NCI-H774 (cell line): ENCODE measurements at regions not wholly inside any gene's neighbourhood (a gene's known extent, or its start where the extent isn't known, plus 50 kb on each side); places are given as distances from the start of the nearest gene placed in this dataset.
A peak's percentile ranks its signal among the peaks of the same experiment; 100 is the strongest.
"Not testable (repeated sequence)": the region's sequence is repeated elsewhere in the genome, so short reads cannot be mapped to it uniquely, and the experiment has no call there.

Experiments used
- DNase-seq: peaks from one replicate; lab custom pipeline; 2025; lab: John Stamatoyannopoulos, UW

DNA sequence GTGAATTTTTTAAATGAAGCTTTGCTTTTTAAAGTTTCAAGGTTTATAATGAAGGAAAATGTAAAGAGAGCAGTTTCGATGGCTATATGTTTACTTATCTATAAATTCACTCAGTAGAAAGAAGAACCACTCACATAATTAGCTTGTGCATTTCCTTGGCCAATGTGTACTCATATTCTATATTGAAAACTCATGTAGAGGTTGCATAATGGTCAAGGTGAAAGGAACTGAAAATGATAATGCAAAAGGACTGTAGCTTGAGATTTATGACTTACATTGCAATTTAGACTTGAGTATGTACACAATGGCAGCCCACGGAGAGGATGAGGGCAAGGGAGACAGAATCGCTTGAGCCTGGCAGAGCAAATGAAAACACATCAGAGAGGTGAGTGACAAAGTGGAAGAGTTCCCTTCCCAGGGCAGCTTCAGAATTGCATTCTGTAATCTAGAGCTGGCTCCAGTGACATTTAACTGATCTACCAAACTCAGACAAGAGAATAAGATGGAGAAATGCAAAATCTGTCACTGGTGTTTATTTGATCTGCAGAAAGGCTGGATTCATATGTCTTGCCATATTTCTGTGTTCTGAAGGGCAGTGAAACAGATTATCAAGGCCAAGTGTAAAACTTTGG, 191.8 kb downstream of the TMEM200A start:
- DNase-seq = peak; percentile 41

DNA sequence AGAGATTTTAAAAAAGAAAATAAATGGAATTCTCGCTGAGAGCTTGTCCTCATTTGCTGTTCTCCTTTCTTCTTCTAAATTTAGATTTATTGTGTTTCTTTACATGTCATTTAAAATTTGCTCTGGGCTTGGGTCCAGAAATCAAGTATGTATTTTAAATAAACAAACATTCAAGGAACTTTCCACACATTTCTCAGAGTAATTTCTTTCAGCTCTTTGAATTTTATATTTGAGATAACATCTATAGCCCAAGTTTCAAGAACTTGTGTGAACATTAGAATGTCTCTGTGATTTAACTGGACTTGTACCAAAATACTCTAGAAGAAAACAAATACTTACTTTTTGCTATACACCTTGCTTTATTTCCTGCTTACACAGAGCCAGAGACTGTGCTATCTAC, 192.3 kb downstream of the TMEM200A start:
- DNase-seq = no peak

DNA sequence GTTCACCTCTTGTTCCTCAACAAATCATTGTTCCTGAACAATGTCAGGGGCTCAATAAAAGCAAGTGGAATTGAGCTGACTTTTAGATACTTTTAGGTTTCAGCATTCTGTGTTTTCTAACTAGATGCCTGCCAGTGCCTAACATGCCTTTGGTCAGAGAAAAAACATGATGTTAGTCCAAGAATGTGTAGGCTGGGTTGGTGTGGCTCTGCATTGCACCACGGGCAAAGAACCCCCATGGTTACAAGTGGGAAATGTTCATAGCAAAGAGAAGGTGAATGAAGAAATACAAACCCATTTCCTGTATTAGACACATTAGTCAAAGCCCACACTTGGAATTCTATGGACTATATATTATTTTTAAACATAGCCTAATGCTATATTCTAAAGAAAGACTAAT, 193.3 kb downstream of the TMEM200A start:
- no peak for DNase-seq

DNA sequence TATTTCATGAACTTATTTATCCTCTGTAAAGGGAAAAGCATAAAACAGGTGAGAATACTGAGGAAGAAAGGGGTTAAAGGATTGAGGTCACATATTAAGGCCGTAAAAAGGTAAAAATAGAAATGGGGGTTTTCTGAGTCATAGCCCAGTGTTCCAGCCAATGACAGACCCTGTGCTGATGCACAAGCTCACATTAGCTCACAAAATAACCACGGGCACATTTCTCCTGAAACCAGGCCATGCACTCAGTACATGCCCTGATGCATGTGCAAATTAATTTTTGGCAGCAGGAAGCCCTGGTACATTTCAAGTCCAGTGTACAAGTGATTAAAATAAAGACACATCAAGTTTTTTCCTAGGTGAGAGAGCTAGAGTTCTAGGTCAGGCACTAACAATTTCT, 194.4 kb downstream of the TMEM200A start:
- DNase-seq = no peak

DNA sequence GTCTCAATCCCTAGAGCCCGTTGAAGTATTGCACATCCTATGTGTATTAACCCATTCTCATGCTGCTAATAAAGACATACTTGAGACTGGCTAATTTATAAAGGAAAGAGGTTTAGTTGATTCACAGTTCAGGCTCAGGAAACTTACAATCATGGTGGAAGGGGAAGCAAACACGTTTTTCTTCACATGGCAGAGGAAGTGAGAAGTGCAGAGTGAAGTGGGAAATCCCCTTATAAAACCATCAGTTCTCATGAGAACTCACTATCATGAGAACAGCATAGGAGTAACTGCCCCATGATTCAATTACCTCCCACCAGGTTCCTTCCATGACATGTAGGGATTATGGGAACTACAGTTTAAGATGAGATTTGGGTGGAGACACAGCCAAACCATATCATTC, 195.3 kb downstream of the TMEM200A start:
- not testable (repeated sequence) for DNase-seq

DNA sequence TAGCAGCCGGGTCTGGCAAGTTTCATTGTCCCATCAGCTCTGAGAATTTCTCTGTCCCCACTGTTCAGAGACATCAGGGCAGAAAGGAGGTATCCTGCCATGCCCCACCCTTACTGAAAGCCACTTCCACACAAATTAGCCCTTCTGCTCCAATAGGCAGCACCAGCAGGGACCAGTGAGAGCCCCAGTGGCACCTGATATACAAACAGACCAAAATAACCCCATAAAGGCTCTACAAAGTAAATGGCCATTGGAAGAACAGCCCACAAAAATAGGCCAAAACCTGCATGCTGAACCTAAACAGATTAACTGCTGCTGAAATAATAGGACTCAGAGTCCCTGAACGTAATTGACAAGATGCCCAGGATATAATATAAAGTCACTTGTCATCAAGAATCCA, 199.9 kb downstream of the TMEM200A start:
- no peak for DNase-seq

DNA sequence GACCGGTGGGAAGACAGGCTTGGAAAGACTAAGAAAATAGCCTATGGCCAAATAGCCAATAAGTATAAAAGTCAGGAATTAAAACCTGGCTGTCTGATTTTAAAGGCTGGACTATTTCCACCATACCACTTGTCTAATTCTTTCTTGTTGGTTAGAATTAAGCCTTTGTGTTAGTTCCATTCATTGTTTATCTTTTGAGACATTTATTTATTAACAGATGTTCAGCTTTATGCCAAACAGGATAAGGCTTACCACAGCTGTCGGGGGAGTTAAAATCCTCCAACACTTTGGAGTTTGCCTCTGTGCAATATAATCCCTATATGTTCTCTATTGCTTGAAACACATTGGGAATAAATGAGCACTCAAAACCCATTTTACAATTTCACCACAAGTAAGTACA, 208.3 kb downstream of the TMEM200A start:
- no peak for DNase-seq

DNA sequence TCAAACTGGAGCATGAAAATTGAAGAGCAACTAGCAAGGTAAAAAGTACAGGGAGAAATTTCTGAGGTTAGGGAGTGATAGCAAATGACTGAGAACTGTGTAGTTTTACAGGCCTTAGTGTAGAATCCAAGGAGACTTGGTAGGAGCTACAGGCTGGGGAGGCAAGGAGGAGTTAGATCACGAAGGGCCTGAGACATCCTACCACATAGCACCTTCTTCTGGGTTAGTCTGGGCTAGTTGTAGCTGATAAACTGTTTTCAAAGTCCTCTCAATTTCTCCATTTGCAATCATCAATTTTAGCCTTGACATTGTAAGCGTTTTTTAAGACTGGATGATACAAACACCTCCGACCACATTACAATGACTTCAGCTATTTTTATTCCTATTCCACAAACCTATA, 209.7 kb downstream of the TMEM200A start:
- DNase-seq = no peak

DNA sequence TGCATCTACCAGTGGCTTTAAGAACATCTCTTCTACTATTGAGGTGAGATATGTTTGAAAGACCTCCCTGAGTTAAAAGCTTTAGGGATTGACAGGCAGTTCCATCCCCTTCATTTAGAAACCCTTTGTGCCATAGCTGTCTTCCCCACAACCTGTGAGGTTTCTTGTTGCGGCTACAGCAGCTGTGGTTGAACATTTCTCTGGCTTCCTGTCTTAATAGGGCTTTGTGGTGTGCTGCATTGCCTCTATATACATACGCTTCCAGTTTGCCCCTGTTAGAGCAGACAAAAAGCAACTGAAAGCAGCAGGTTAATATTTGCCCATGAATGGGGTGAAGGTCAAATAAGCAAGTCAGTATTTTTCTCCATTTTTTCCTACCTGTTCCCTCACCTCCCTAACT, 210.2 kb downstream of the TMEM200A start:
- no peak for DNase-seq

DNA sequence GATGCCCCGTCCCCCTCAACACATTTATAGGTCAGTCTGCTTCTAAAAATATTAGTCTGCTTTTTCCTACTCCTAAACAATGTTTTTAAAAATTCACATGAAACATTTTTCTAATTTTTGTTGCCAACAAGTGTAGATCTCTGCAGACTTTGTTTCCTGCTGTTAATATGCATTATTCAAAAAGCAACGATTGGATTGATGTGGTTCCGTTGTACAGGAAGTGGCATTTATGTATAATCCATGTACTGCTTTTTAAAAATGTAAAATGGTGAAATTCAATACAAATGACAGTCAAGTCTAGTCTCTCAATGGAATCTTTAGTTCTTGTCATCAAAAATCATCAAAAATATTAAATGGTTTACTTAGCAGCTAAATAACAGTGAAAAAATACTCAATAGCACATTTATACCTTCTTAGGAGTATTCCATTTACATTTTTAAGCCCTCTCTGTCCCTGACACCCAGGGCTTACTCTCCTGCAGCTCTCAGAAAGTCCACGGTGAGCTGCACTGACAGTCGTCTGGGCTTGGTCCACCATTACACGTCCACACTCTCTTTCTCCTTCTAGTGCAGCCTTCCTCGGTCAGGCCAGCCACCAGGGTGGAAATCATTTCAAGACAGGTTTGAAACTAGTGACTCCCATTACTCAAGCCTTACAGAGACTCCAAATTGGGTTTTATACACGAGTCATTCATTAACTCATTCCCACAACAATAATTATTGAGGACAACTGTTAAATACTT, 211.5 kb downstream of the TMEM200A start:
- DNase-seq = no peak

DNA sequence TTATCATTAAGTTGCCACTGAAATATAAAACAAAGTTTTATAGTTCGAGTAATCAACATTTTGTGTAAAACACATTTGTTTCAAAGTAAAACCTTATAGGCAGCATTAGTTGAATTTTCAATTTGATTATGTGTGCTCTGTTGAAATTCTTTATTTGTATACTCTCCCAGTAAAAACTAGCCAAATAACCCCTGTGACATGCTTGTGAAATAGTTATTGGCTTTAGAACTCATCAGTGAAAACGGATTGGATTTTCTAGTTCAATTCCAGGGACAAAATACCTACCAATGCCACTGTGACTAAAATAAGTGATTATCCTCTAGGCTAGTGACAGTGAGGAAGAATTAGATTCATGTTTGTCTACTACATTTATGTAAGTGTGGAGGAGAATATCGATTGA, 212.9 kb downstream of the TMEM200A start:
- DNase-seq = no peak

DNA sequence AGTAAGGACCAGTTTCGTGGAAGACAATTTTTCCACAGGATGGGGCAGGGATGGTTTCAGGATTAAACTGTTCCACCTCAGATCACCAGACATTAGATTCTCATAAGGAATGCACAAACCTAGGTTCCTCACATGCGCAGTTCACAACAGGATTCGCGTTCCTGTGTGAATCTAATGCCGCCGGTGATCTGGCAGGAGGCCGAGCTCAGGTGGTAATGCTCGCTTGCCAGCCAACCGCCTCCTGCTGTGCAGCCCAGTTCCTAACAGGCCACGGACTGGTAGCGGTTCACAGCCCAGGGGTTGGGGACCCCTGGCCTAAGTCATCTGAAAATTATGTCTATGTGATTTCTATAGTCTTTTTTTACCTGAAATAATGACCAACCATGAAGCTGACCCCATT, 217.5 kb downstream of the TMEM200A start:
- DNase-seq = peak; percentile 24

DNA sequence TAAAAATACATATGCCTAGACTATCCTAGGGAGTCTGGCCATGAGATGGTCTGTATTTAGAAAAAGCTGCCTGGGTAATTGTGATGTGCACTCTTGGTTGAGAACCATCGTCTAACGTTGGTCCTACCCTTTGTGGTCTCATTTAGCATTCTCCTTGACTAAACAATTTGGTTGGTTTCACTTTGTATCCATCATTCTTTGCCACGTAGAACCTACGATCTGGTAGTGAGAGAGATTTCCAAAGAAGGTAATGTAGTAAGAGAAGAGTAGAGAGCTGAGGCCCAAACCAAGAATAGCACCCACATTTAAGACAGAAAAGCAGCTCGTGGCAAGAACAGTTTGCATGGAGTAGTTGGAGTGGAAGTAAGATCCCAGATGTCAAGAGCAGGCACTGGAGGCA, 219.8 kb downstream of the TMEM200A start:
- no peak for DNase-seq

DNA sequence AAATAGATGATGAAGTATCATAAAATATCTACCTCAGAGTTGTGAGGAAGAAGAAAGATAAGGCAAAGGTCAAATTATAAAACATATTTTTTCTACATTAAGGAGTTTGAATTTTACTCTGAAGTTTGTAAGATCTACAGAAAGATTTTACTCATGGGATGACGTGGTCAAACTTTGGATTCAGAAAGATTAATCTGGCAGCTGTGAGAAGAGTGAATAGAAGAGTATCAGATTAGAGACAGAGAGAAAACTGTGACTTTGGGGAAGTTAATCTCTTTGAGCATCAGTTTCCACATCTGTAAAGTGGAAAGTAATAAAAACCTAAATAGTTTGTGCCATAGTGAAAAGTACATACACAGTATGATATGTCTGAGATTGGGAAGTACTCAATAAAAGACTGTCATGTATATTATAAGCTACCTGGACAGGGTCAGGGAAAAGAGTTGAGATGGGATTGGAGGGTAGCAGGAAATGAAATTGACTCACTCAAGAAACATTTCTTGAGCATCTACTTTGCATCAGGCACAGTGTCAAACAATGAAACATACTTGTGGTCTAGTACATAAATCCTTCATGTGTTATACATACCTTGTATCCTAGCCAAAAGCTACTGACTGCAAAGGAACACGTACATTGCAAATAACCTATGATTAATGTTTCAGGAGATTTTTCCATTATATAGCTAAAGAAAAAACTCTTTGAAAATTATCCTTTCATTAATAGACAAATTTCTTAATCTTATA, 222.1 kb downstream of the TMEM200A start:
- no peak for DNase-seq

DNA sequence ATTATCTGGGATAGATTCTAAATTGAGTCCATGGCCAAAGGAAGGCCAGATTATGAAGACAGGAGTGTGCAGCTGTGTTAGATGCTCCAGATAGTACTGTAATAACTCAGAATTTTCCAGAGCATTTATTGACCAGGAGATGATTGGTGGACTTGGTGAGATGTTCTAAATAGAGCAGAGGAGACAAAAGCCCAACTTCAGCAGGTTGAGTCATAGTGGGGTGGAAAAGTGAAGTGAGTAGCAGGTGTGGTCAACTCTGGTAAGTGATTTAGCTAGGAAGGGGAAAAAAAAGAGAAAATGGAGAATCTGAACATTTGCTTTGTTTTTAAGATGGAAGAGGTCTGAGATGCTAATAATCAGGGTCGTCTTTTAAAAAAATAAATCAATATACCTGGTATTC, 227.4 kb downstream of the TMEM200A start:
- no peak for DNase-seq

DNA sequence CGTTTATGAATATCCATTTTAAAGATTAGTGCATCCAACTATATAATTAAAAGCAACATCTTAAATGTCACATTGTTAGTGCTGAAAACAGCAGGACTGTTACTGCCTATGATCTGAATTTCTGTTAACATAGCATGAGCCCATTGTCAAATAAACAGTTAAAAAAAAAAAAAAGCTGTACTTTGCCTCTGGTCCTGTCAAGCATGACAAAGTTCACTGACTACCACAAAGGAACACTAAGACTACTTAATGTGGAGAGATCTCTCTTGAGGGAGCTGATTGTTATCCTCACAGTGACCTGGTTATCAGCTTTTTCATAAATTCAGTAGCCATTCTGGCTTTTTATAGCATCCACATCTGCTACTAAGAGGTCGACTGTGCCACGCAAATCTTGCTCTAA, 228.1 kb downstream of the TMEM200A start:
- no peak for DNase-seq

DNA sequence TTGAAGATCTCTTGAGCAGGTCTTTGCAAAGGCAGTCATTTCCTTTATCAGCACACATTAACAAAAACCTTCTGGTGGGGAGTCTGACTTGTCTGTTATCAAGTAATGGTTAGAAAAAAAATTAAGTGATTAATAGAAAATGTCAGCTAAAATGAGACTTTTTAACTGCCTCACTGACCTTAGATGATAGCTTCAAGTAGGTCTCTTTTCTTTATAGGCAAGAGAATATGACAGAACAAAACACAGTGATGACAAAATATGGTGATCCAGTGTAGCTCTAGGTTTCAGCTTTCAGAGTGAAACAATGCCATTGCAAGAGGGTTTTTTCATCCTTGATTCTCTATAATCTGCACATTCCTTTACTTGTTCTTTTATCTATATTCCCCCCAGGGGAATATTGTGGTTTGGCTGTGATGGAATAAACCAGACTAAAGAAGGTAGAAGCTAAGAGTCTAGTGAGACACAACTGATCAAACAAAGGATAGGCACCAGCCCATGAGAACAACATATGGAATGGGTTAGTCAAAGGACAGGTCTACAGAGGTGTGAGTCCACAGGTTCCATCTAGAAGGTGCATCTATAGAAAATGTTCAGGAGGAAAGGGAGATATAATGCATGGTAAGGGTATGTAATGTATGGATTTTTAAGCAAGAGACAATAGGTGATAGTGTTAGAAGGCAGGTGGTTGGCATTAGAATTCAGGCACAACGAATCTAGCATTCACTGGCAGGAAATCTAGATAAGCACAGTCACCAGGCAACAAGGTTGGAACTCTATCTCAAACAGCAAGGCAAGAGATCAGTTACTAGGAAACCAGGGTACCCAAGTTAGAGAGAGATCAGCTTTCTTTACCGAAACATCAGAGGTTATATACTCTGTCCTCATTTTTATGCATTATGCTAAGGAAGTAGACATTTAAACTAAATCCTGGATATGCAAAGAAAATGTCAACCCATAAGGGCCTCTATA, 228.9 kb upstream of the SMLR1 start:
- DNase-seq = no peak

DNA sequence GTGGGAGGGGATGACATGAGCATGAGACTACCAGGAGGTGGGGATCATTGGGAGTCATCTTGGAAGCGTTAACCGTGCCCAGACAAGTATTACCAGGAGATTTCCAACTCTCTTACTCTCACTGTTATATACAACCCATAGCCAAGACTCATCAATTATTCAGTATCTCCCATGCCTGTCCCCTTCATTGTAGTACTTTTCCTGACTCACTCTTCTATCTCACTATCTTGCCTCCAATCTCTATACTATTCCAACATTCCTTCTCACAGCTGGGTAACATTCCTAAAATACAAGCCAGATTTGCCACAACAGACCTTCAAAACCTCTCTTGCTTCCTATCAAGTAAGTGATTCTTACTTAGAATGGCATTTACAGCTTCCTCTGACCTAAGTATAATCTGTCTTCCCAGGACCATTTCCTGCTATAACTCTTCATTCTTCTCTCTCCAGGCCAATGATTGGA, 226.3 kb upstream of the SMLR1 start:
- no peak for DNase-seq

DNA sequence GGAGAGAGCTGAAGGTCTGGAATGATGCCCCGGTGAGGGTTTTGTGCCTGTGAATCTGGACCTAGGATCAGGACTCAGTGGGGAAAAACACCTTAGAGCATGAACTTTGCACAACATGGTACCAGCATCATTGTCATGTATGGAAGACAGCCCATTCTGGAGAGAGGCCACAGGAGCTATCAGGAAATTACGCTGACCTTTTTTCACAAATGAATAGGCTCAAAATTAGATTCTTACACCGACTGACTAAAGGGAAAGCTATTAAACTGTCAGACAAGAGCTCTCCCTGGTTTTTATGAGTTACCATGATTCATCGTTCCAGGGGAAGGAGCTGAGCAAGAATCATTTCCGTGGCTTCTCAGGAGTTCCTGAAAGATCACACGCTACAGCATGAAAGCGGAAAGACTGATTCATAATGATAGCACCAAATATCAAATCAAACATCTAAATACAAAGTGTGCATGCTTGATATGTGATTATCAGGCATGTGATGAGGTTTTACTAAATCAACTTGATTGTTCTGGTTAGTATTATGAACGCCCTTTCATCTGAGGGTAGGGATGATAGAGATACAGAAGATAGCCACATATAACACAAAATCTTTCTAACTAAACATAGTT, 224.9 kb upstream of the SMLR1 start:
- no peak for DNase-seq

DNA sequence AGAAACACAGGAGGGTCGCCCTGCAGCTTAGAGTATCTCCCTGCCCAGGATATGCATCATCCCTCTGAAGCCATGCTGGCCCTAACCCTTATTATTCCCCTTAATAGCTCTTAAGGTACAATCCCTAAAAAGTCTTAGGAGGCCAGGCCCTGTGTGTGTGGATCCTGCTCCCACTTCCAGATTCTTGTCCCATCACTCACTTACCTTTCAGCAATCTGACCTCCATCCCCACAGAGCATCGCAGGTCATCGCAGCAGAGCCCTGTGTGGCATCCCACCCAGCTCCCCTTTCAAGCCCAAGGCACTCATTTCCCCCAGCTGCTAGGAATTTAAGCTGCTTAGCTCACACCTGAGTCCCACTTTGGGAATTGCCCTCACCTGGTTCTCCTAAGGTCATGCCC, 223.8 kb upstream of the SMLR1 start:
- DNase-seq = no peak

DNA sequence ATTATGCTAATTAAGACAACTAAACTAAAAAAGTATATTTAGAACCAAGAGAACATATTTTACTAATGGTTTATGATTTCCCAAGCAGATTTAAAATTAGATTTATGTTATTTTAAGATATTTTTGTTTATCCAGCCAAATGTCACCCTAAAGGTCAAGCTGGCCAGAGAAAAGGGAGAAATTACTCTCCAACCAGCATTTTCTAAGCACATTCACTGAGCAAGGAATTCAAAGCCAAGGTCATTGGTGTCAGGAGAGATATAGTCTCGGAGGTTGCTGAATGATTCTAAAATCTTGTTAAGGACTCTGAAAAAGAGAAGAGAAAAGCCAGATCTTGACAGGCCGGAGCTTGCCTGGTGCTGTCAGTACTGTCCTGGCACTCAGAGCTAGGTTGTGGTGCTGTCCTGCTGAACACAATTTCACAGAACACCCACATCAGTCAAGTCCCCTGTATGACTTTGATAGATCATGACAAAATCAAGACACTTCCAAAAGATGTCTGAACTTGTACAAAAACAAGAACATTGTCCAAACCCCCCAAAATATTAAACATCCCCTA, 222.3 kb upstream of the SMLR1 start:
- no peak for DNase-seq
